ENCODE measurements at regions not wholly inside any gene's neighbourhood (a gene's known extent, or its start where the extent isn't known, plus 50 kb on each side); places are given as distances from the start of the nearest gene placed in this dataset.

DNA sequence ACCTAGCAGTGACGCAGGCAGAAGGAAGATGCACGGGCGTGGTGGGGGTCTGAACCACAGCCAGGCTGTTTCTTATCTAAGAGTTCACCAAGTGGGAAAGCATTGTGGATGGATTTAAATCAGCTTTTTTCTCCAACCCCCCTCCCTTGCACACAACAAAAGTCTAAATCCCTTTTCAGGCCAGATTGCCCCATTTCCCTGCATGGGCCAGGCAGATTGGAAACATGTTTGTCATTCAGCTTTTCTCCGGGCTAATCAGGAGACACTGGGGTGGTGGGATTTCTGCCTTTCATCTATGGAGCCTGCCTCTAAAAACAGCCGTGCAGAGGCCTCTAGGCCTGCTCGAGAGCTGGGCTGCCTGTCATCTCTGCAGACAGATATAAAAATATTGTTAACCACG is 166.3 kb upstream of the LEF1 start:
- Mint-ChIP-seq H3K27me3 (peaks cover 1% of the 10 kb centered on the region), H3K27ac (no peak overlapping the region), H3K4me1 (no peaks in the 10 kb centered on the region), H3K36me3 (ENCODE audit: low read depth) (no peaks in the 10 kb centered on the region), H3K9me3 (no peaks in the 10 kb centered on the region), H3K4me3 (no peak overlapping the region)
- ChIA-PET CTCF (no interaction called here), POLR2A (no interaction called here)
- no peak for DNase-seq

DNA sequence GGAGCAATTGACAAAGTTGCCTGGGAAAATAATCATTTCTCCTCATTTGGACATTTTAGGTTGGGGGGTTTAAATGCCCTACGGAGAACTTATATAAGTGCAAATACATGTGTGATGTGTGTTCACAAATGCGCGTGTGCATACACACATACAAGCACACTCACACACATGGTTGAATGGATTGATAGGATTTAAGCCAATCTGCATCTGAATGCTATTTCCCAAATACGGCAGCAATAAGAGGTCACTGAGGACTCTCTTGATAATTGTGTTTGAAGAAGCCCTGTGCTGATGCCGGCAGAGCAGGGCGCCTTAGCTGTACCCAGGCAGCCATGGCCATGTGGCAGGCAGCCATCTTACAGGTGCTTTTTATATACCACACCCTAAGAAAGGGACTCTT is 165.3 kb upstream of the LEF1 start:
- Mint-ChIP-seq H3K4me3 (no peak overlapping the region), H3K36me3 (ENCODE audit: low read depth) (no peaks in the 10 kb centered on the region), H3K27ac (no peak overlapping the region), H3K4me1 (no peaks in the 10 kb centered on the region), H3K9me3 (no peaks in the 10 kb centered on the region), H3K27me3 (peaks cover 1% of the 10 kb centered on the region)
- CTCF ChIA-PET = no interaction called here
- no peak for DNase-seq
- POLR2A ChIA-PET = no interaction called here

DNA sequence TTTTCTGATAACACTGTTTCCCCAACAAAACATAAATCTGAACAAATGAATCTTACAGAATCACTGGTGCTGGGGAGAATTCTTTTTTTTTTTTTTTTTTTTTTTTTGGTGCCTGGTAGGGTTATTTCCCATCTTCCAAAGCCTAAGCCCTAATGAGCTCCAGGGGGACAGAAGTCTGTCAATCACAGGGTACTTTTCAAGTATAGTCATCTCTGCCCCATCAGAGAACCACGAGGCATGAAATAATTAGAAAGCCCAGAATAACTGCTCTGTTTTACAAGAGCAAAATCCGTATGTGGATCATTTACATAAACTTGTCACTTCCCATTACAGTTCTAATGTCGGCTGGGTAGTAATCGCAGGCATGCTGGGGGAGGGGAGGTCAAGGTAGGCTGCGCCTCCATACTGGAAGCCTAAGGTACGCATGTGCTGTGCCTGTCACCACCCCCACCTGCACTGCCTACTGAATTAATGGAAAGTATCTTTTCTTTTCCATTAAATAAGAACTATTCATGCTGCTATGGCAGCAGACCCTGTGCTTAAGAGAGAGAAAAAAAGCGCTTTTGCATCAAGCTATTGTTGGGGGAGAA is 164.7 kb upstream of the LEF1 start:
- peaks cover 6% of the 10 kb centered on the region for H3K27me3 Mint-ChIP-seq
- H3K36me3 Mint-ChIP-seq (ENCODE audit: low read depth) = no peaks in the 10 kb centered on the region
- no peak overlapping the region for H3K27ac Mint-ChIP-seq
- no peak overlapping the region for H3K4me3 Mint-ChIP-seq
- no peak for DNase-seq
- POLR2A ChIA-PET = no interaction called here
- no peaks in the 10 kb centered on the region for H3K9me3 Mint-ChIP-seq
- CTCF ChIA-PET = no interaction called here
- peaks cover 4% of the 10 kb centered on the region for H3K4me1 Mint-ChIP-seq

DNA sequence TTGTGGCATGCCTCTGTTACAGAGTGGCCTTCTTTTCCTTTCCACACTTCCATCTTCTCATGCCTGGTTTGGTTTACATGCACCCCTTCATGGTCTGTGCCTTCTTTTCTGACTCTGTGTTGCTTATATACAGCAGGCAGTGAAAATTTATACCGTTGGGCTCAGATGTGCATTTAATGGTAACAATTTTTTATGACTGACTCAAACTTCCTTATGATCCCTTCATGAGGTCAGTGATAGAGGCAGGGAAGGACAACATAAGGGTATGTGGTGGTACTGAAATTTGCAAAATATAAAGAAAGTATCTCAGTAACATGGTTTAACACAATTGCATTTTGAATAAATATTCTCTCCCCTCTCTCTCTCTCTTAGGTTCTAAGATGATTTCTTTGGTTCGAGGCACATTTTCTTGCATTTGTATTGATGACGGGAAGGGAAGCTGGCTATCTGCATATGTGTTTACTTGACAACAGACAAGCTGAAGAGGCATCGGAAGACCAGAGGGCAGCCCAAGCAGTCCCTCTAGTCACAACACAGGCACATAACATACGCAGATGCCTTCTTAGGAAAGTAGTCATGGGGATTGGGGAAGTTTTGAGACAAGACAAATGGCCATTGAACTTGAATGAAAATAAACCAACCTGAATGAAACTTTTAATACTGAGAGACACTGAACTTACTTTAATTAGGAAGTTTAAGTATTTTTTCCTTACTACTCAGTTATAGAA is 163.3 kb upstream of the LEF1 start:
- Mint-ChIP-seq H3K27me3 (peaks cover 13% of the 10 kb centered on the region), H3K9me3 (no peaks in the 10 kb centered on the region), H3K36me3 (ENCODE audit: low read depth) (no peaks in the 10 kb centered on the region), H3K4me3 (no peak overlapping the region), H3K4me1 (peaks cover 7% of the 10 kb centered on the region), H3K27ac (no peak overlapping the region)
- CTCF ChIA-PET = no interaction called here
- POLR2A ChIA-PET = no interaction called here
- no peak for DNase-seq

DNA sequence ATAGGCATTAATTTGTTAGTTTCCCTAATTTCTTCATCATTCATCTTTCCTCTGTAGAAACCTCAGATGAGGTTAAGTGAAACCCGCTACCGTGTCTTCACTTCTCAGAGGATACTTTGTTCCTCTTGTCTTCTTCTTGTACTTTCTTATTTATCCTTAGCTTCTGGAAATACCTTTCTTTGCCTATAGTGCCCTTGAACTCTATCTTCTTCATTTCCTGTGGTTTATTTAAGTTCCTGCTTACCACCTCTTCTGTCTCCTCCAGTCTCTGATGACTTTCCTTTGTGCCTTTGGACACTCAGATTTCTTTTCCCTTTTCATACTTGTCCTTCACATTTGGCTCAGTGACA is 159.6 kb upstream of the LEF1 start:
- Mint-ChIP-seq H3K4me3 (no peak overlapping the region), H3K27me3 (peaks cover 13% of the 10 kb centered on the region), H3K27ac (no peak overlapping the region), H3K36me3 (ENCODE audit: low read depth) (no peaks in the 10 kb centered on the region), H3K4me1 (peaks cover 7% of the 10 kb centered on the region), H3K9me3 (no peaks in the 10 kb centered on the region)
- POLR2A ChIA-PET = no interaction called here
- DNase-seq = no peak
- CTCF ChIA-PET = no interaction called here

DNA sequence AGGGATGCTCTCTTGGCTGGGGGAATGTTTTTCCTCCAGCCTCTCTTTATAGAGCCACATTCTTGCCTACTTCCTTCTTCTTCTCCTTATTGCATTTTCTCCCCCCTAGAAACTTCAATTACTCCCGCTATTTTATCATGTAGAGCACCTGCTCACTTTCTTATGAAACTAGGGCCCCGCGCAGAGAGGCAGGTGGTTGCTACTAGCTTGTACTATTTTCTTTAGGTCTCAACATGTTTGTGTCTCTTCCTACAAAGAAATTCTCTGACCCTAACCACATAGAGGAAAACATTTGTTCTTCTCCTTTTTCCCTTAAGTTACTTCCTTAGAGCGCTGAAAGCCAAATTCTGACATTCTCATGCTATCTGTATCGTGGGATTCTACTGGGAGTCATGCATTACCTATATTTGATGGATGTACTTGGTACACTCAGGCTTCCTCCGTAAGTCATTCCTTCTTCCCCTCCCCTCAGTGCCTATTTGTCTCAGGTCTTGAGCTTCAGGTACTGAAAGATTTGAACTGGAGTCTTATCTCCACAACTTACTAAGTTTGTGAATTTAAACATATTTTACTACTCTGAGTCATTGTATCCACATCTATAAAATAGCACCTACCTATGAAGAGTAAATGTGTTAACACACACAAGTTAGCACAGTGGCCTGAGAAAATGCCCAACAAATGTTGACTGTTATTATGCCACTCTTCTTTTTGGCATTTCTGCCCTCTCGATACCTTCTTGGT is 159.1 kb upstream of the LEF1 start:
- Mint-ChIP-seq H3K27me3 (peaks cover 12% of the 10 kb centered on the region), H3K27ac (no peak overlapping the region), H3K9me3 (no peaks in the 10 kb centered on the region), H3K36me3 (ENCODE audit: low read depth) (no peaks in the 10 kb centered on the region), H3K4me1 (peaks cover 7% of the 10 kb centered on the region), H3K4me3 (no peak overlapping the region)
- ChIA-PET POLR2A (no interaction called here), CTCF (no interaction called here)
- DNase-seq = no peak

DNA sequence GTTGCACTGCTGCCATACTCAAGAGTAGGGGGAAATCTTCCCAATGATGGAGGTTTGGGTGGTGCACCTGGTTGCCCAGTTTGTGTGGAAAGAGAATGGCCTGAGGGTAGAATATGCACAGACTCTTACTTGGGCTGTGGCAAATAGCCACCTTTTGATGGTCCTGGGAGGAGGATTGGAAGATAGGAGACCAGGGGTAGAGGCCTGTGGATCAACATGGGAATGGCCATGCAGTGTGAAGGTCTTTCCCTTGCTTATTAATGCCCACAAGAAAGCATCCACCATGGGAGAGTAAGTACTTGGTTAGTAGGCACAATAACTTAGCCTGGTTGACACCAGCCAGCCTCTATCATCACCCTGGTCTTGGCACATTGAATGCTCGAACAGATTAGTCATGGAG is 156.8 kb upstream of the LEF1 start:
- CTCF ChIA-PET = no interaction called here
- peaks cover 7% of the 10 kb centered on the region for H3K4me1 Mint-ChIP-seq

DNA sequence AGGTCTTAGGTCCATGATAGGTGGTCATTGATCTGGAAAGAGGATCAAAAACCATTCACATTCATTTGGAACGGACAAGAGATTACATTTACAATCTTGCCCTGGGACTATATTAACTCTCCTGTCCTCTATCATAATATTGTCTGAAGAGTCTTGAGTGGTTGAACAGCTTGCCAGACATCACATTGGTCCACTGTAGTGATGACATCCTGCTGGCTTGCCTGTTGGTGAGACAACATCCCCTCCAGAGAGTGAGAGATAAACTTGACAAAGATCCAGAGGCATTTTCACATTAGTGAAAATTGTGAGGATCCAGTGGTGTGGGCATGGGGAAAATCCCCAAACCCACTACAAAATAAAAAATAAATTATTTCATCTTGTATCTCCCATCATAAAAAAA is 155.7 kb upstream of the LEF1 start:
- Mint-ChIP-seq H3K27me3 (peaks cover 12% of the 10 kb centered on the region), H3K4me1 (peaks cover 7% of the 10 kb centered on the region), H3K4me3 (no peak overlapping the region), H3K9me3 (peaks cover 3% of the 10 kb centered on the region), H3K36me3 (ENCODE audit: low read depth) (no peaks in the 10 kb centered on the region), H3K27ac (no peak overlapping the region)
- no peak for DNase-seq
- POLR2A ChIA-PET = no interaction called here
- CTCF ChIA-PET = no interaction called here

More for the DNA sequence above, 156.8 kb upstream of the LEF1 start:
- Mint-ChIP-seq H3K27me3 (peaks cover 12% of the 10 kb centered on the region), H3K36me3 (ENCODE audit: low read depth) (no peaks in the 10 kb centered on the region), H3K9me3 (peaks cover 3% of the 10 kb centered on the region), H3K4me3 (no peak overlapping the region), H3K27ac (no peak overlapping the region)
- POLR2A ChIA-PET = no interaction called here
- DNase-seq = no peak

DNA sequence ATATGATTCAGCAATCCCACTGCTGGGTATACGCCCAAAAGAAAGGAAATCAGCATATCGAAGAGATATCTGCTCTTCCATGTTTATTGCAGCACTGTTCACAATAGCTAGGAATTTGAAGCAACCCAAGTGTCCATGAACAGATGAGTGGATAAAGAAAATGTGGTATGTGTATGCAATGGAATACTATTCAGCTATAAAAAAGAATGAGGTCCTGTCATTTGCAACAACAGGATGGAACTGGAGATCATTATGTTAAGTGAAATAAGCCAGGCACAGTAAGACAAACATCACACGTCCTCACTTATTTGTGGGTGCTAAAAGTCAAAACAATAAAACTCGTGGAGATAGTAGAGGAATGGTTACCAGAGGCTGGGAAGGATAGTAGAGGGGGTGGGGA is 153.8 kb upstream of the LEF1 start:
- H3K36me3 Mint-ChIP-seq (ENCODE audit: low read depth) = no peaks in the 10 kb centered on the region

DNA sequence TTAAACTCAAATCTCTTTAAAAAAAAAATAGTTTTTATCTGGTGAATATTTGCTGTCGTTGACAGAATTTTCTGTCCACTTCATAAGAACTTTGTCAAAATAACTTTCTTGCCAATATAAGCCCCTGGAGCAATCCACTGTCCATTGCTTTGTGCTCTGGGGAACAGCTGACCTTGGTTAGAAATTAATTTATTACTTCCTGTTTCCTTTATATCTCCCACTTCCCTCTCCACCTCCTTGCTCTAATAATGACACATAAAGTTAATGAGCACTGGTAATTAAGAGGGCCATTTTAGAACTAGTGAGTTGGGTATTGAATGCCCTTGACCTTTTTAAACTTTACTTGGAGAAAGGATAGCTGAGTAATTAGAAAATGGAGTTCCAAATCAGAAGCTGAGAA is 151.3 kb upstream of the LEF1 start:
- POLR2A ChIA-PET = no interaction called here
- Mint-ChIP-seq H3K9me3 (peaks cover 3% of the 10 kb centered on the region), H3K4me1 (peaks cover 5% of the 10 kb centered on the region), H3K27me3 (peaks cover 7% of the 10 kb centered on the region), H3K27ac (no peak overlapping the region), H3K4me3 (no peak overlapping the region), H3K36me3 (ENCODE audit: low read depth) (no peaks in the 10 kb centered on the region)
- CTCF ChIA-PET = interaction anchor here (1.7 kb wide), 1 partner anchor 10 kb away, joined by 3 read pairs; no protein-coding TSS in a partner anchor
- no peak for DNase-seq

More for the DNA sequence above, 153.8 kb upstream of the LEF1 start:
- no peak overlapping the region for H3K4me3 Mint-ChIP-seq
- ChIA-PET CTCF (no interaction called here), POLR2A (no interaction called here)
- no peak overlapping the region for H3K27ac Mint-ChIP-seq
- no peaks in the 10 kb centered on the region for H3K4me1 Mint-ChIP-seq
- peaks cover 3% of the 10 kb centered on the region for H3K9me3 Mint-ChIP-seq
- H3K27me3 Mint-ChIP-seq = peaks cover under 1% of the 10 kb centered on the region
- no peak for DNase-seq

DNA sequence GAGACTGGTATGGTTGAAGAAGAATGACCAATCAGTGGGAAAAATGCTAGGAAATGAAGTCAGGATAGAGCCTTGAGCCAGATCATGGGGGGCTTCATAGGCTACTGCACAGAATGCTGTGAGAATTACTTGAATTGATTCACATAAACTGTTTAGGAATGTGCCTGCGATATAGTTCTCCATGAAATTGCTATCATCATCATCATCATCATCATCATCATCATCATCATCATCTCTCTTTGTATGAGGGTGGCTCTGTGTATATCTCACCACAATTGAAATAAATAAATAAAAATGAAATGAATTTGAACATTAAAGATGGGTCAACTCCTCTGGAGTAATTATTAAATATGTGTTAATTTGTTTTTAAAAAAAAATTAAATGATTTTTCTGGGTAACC is 148.6 kb upstream of the LEF1 start:
- no peak for DNase-seq
- Mint-ChIP-seq H3K4me3 (no peak overlapping the region), H3K4me1 (peaks cover 16% of the 10 kb centered on the region), H3K36me3 (ENCODE audit: low read depth) (no peaks in the 10 kb centered on the region), H3K27me3 (peaks cover 7% of the 10 kb centered on the region), H3K9me3 (no peaks in the 10 kb centered on the region), H3K27ac (no peak overlapping the region)
- ChIA-PET CTCF (no interaction called here), POLR2A (no interaction called here)

DNA sequence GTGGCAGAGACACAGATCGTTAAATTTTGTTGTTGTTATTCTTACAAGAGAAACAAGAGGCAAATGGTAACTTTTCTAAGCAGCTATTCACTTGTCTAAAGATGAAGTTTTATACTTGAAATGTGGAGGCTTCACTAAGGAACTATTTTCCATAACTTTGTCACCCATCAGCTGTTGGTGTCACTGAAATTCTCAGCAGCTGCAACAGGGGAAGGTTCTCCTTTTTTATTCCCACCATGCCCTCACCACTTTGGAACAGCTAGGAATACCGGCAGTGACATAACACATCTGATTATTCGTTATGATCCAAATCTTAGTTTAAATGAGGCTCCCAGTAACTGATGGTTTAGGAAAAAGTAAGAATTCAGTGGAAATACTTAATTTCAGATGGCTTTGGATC is 147.0 kb upstream of the LEF1 start:
- ChIA-PET POLR2A (no interaction called here), CTCF (interaction anchor here (1.0 kb wide), 1 partner anchor 12 kb away, joined by 3 read pairs; no protein-coding TSS in a partner anchor)
- Mint-ChIP-seq H3K4me3 (no peak overlapping the region), H3K36me3 (ENCODE audit: low read depth) (no peaks in the 10 kb centered on the region), H3K9me3 (no peaks in the 10 kb centered on the region), H3K27ac (no peak overlapping the region), H3K27me3 (peaks cover 7% of the 10 kb centered on the region), H3K4me1 (peaks cover 16% of the 10 kb centered on the region)
- DNase-seq = no peak

DNA sequence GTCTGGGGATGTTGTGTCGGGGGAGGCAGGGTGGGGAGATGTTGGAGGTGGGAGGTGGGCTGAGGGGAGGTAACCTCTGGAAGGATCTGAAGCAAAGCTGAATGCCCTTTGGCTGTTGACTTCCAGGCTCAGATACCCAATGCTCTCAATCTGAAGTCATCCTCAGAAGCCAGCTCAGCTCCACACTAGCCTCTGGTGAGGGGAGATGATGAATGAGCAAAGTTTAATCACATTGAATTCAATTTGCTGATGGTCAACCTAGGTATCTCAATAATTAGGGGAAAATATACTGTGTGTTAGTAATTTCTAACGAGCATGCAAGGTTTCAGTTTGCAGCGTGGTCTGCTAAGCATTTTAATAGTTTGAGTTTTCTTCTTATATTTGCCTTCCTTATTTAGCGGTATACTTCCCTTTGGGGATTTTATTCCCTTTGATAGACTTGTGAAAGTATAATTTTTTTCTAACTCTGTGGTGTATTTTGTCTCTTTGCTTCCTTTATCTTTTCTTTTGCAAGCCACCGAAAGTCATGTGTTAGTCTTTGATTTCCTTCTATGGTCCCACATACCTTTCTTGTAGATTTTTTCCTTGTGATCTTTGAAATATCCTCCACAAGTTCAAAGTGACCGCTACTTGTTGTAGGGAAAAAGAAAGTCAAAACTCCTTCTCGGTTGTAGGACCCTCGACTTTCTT is 146.3 kb upstream of the LEF1 start:
- Mint-ChIP-seq H3K4me1 (peaks cover 16% of the 10 kb centered on the region), H3K9me3 (no peaks in the 10 kb centered on the region), H3K27ac (no peak overlapping the region), H3K27me3 (peaks cover 7% of the 10 kb centered on the region), H3K4me3 (no peak overlapping the region), H3K36me3 (ENCODE audit: low read depth) (no peaks in the 10 kb centered on the region)
- POLR2A ChIA-PET = no interaction called here
- no peak for DNase-seq
- CTCF ChIA-PET = interaction anchor here (1.0 kb wide), 1 partner anchor 11 kb away, joined by 3 read pairs; no protein-coding TSS in a partner anchor
